ENCODE measurements at regions not wholly inside any gene's neighbourhood (a gene's known extent, or its start where the extent isn't known, plus 50 kb on each side); places are given as distances from the start of the nearest gene placed in this dataset.

GRCh38 chr4:89184407-89184806 lies 73.1 kb downstream of the TIGD2 start:
- H3K9me2 ChIP-seq (ENCODE audit: insufficient read depth) = no peaks in the 10 kb centered on the region
- RAD21 ChIA-PET (ENCODE audit: low non-redundant PET in 1 of 2, low total read pairs in 2 of 2, uncharacterized antibody in 2 of 2, unreplicated experiment in 2 of 2) = no interaction called here
- no peak overlapping the region for H2AFZ ChIP-seq (ENCODE audit: low read depth, low read length, poor library complexity, severe bottlenecking)
- no TSS peak for BruUV-seq (replicated peaks)
- no peak for ATAC-seq
- H3K79me2 ChIP-seq (ENCODE audit: insufficient read depth, low read length) = no peaks in the 10 kb centered on the region
- TF ChIP-seq ZNF274 (IDR thresholded peaks at IDR 0.05; ENCODE audit: low read depth, low read length) = no peak
- no peak overlapping the region for H3K4me3 ChIP-seq (replicated peaks in 1 of 2; ENCODE audit: low read depth in 1 of 2, low read length in 2 of 2)
- no peaks in the 10 kb centered on the region for H3K9me3 ChIP-seq (ENCODE audit: control insufficient read depth in 1 of 2, insufficient read depth in 1 of 2, low read depth in 1 of 2, low read length in 2 of 2)
- POLR2A ChIA-PET = no interaction called here
- no peak overlapping the region for H3K9ac ChIP-seq (ENCODE audit: low read length)
- no peaks in the 10 kb centered on the region for H3K4me1 ChIP-seq (ENCODE audit: control insufficient read depth in 1 of 2, insufficient read depth in 2 of 2, low read length in 2 of 2)
- H3K27ac ChIP-seq (ENCODE audit: low read depth, low read length) = no peak overlapping the region
- no peak overlapping the region for H3K4me2 ChIP-seq (ENCODE audit: low read length)
- CTCF ChIA-PET = no interaction called here
- intact Hi-C loops (cut with micrococcal nuclease) = no loop called here
- H3K27me3 ChIP-seq (ENCODE audit: insufficient read depth, low read length) = no peaks in the 10 kb centered on the region
- DNase-seq (ENCODE audit: low read depth, low spot score) = no peak
- no peaks in the 10 kb centered on the region for H3K36me3 ChIP-seq (ENCODE audit: control insufficient read depth in 1 of 2, insufficient read depth in 2 of 2, low read length in 2 of 2)
- H4K20me1 ChIP-seq (ENCODE audit: insufficient read depth) = no peaks in the 10 kb centered on the region

Measured in HCT116 (cell line).